Ishikawa (cell line): ENCODE measurements at regions not wholly inside any gene's neighbourhood (a gene's known extent, or its start where the extent isn't known, plus 50 kb on each side); places are given as distances from the start of the nearest gene placed in this dataset.

ENCODE experiments used
- CEBPB ChIP-seq: IDR thresholded peaks from 2 replicates; pipeline ENCODE4 v1.6.1; 2012
- RAD21 ChIP-seq: IDR thresholded peaks from 2 replicates; pipeline ENCODE4 v1.6.1; 2012; ENCODE audit warnings: low read depth
- REST ChIP-seq: IDR thresholded peaks from 2 replicates; pipeline ENCODE4 v1.6.1; 2012; ENCODE audit warnings: low read depth, mild to moderate bottlenecking
- TAF1 ChIP-seq: IDR thresholded peaks from 2 replicates; pipeline ENCODE4 v1.6.1; 2012; ENCODE audit warnings: low read depth, mild to moderate bottlenecking
- TEAD4 ChIP-seq: IDR thresholded peaks from 2 replicates; pipeline ENCODE4 v1.6.1; 2012
- YY1 ChIP-seq: IDR thresholded peaks from 2 replicates; pipeline ENCODE4 v1.6.1; 2012; ENCODE audit warnings: low read depth

GRCh38 chr9:119002491-119002890, 366.7 kb downstream of the BRINP1 start:
- TF ChIP-seq YY1 (no peak), TAF1 (no peak), TEAD4 (no peak), RAD21 (no peak), CEBPB (no peak), REST (no peak)
